ENCODE measurements at regions not wholly inside any gene's neighbourhood (a gene's known extent, or its start where the extent isn't known, plus 50 kb on each side); places are given as distances from the start of the nearest gene placed in this dataset.

DNA sequence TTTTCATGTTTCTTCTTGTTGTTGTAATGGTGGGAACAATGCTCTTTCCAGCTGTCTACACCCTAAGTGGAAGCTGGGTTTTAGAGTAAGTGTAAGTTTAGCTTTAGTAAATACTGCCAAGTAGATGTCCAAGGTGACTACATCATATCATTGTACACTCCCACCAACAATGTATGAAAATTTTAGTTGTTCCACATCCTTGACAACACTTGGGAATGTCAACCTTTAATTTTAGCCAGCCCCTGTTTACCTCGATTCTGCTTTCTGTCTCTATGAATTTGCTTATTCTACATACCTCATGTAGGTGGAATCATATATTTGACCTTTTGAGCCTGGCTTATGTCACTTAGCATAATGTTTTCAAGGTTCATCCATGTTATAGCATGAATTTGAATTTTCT is 93.0 kb downstream of the MTPAP start:
- Histone ChIP-seq H2AFZ (ENCODE audit: low read depth, low read length) (no peak overlapping the region), H4K20me1 (ENCODE audit: insufficient read depth, low read length) (no peaks in the 10 kb centered on the region), H3K79me2 (ENCODE audit: insufficient read depth, low read length) (no peaks in the 10 kb centered on the region), H3K9ac (ENCODE audit: low read depth, low read length) (no peak overlapping the region), H3K4me1 (ENCODE audit: insufficient read depth, low read length) (no peaks in the 10 kb centered on the region), H3K27ac (ENCODE audit: low read length) (no peak overlapping the region), H3K4me2 (ENCODE audit: insufficient read depth, low read length) (no peak overlapping the region), H3K27me3 (ENCODE audit: insufficient read depth, low read length, poor library complexity) (no peaks in the 10 kb centered on the region), H3K9me3 (ENCODE audit: insufficient read depth, low read length, severe bottlenecking) (peaks cover 6% of the 10 kb centered on the region), H3K4me3 (ENCODE audit: low read depth in 1 of 2, low read length in 2 of 2) (no peak overlapping the region), H3K36me3 (ENCODE audit: insufficient read depth, low read length) (no peaks in the 10 kb centered on the region)
- TF ChIP-seq CTCF (IDR thresholded peaks at IDR 0.05; ENCODE audit: borderline replicate concordance, extremely low read depth, low read length, poor library complexity, severe bottlenecking) (no peak), EZH2 (IDR thresholded peaks at IDR 0.05; ENCODE audit: borderline replicate concordance, low read depth, low read length, severe bottlenecking) (no peak)
- DNase-seq (no peak), ATAC-seq (ENCODE audit: insufficient read depth, low read depth) (no peak)

GRCh38 chr10:30254926-30255325 is 94.2 kb downstream of the MTPAP start:
- no peak for TF ChIP-seq CTCF (IDR thresholded peaks at IDR 0.05; ENCODE audit: borderline replicate concordance, extremely low read depth, low read length, poor library complexity, severe bottlenecking)
- no peak for TF ChIP-seq EZH2 (IDR thresholded peaks at IDR 0.05; ENCODE audit: borderline replicate concordance, low read depth, low read length, severe bottlenecking)
- Histone ChIP-seq H3K36me3 (ENCODE audit: insufficient read depth, low read length) (no peaks in the 10 kb centered on the region), H3K4me3 (ENCODE audit: low read depth in 1 of 2, low read length in 2 of 2) (no peak overlapping the region), H2AFZ (ENCODE audit: low read depth, low read length) (no peak overlapping the region), H3K9ac (ENCODE audit: low read depth, low read length) (no peak overlapping the region), H3K79me2 (ENCODE audit: insufficient read depth, low read length) (no peaks in the 10 kb centered on the region), H3K4me1 (ENCODE audit: insufficient read depth, low read length) (no peaks in the 10 kb centered on the region), H3K27ac (ENCODE audit: low read length) (no peak overlapping the region), H4K20me1 (ENCODE audit: insufficient read depth, low read length) (no peaks in the 10 kb centered on the region), H3K27me3 (ENCODE audit: insufficient read depth, low read length, poor library complexity) (no peaks in the 10 kb centered on the region), H3K9me3 (ENCODE audit: insufficient read depth, low read length, severe bottlenecking) (peaks cover 6% of the 10 kb centered on the region), H3K4me2 (ENCODE audit: insufficient read depth, low read length) (no peak overlapping the region)
- DNase-seq: no peak
- ATAC-seq (ENCODE audit: insufficient read depth, low read depth): no peak

DNA sequence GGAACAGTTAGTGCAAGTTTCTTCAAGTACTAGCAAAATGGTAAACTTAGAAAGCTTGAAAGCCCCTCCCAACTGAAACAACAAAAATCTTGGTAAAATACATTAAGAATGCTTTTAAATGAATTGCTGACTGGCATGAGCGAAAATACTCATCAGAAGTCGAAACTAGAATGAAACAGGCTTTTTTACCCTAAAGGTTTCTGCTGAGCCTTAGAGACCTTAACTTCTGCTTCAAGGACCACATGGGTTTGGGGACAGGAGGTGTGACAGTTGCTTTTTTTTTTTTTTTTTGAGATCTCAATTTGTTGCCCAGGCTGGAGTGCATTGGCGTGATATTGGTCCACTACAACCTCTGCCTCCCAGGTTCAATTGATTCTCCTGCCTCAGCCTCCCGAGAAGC is 100.3 kb downstream of the MTPAP start:
- Histone ChIP-seq H3K4me1 (ENCODE audit: insufficient read depth, low read length) (no peaks in the 10 kb centered on the region), H3K9me3 (ENCODE audit: insufficient read depth, low read length, severe bottlenecking) (peaks cover 6% of the 10 kb centered on the region), H2AFZ (ENCODE audit: low read depth, low read length) (no peak overlapping the region), H3K36me3 (ENCODE audit: insufficient read depth, low read length) (no peaks in the 10 kb centered on the region), H4K20me1 (ENCODE audit: insufficient read depth, low read length) (no peaks in the 10 kb centered on the region), H3K79me2 (ENCODE audit: insufficient read depth, low read length) (no peaks in the 10 kb centered on the region), H3K4me3 (ENCODE audit: low read depth in 1 of 2, low read length in 2 of 2) (no peak overlapping the region), H3K27me3 (ENCODE audit: insufficient read depth, low read length, poor library complexity) (no peaks in the 10 kb centered on the region), H3K9ac (ENCODE audit: low read depth, low read length) (no peak overlapping the region), H3K27ac (ENCODE audit: low read length) (no peak overlapping the region), H3K4me2 (ENCODE audit: insufficient read depth, low read length) (no peak overlapping the region)
- DNase-seq: no peak
- no peak for ATAC-seq (ENCODE audit: insufficient read depth, low read depth)
- TF ChIP-seq CTCF (IDR thresholded peaks at IDR 0.05; ENCODE audit: borderline replicate concordance, extremely low read depth, low read length, poor library complexity, severe bottlenecking) (no peak), EZH2 (IDR thresholded peaks at IDR 0.05; ENCODE audit: borderline replicate concordance, low read depth, low read length, severe bottlenecking) (no peak)

DNA sequence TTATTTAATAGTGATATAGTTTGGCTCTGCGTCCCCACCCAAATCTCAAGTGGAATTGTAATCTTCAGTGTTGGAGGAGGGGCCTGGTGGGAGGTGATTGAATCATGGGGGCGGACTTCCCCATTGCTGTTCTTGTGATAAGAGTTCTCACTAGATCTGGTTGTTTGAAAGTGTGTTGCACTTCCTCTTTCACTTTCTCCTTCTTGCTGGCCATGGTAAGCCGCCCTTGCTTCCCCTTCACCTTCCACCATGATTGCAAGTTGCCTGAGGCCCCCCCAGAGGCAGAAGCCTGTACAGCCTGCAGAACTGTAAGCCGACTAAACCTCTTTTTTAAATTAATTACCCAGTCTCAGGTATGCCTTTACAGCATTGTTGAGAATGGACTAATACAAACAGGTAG is 101.4 kb downstream of the MTPAP start:
- no peak for ATAC-seq (ENCODE audit: insufficient read depth, low read depth)
- no peak overlapping the region for H3K4me2 ChIP-seq (ENCODE audit: insufficient read depth, low read length)
- no peak for DNase-seq

More for the DNA sequence above, 101.4 kb downstream of the MTPAP start:
- Histone ChIP-seq H3K79me2 (ENCODE audit: insufficient read depth, low read length) (no peaks in the 10 kb centered on the region), H3K36me3 (ENCODE audit: insufficient read depth, low read length) (no peaks in the 10 kb centered on the region), H3K9ac (ENCODE audit: low read depth, low read length) (no peak overlapping the region), H4K20me1 (ENCODE audit: insufficient read depth, low read length) (no peaks in the 10 kb centered on the region), H3K9me3 (ENCODE audit: insufficient read depth, low read length, severe bottlenecking) (no peaks in the 10 kb centered on the region), H2AFZ (ENCODE audit: low read depth, low read length) (no peak overlapping the region; the same call in 1 of the 2 replicates), H3K4me3 (ENCODE audit: low read depth in 1 of 2, low read length in 2 of 2) (no peak overlapping the region), H3K4me1 (ENCODE audit: insufficient read depth, low read length) (no peaks in the 10 kb centered on the region), H3K27ac (ENCODE audit: low read length) (no peak overlapping the region), H3K27me3 (ENCODE audit: insufficient read depth, low read length, poor library complexity) (no peaks in the 10 kb centered on the region)
- TF ChIP-seq CTCF (IDR thresholded peaks at IDR 0.05; ENCODE audit: borderline replicate concordance, extremely low read depth, low read length, poor library complexity, severe bottlenecking) (no peak), EZH2 (IDR thresholded peaks at IDR 0.05; ENCODE audit: borderline replicate concordance, low read depth, low read length, severe bottlenecking) (no peak)
